Activated naive CD4-positive, alpha-beta T cell treated with anti-CD3 and anti-CD28 coated beads, Interleukin-2, amount 50 U/mL, for 72 hours (primary cell): ENCODE measurements at regions not wholly inside any gene's neighbourhood (a gene's known extent, or its start where the extent isn't known, plus 50 kb on each side); places are given as distances from the start of the nearest gene placed in this dataset.

Experiments used
- ATAC-seq, 2 donors: fragments of 150-1000 bp; cut with Tn5 transposase; 2 replicates each; pipeline ENCODE4 v1.10.0; 2021; ENCODE audit warnings: mild to moderate bottlenecking in 2 of 2, moderate library complexity in 2 of 2
- DNase-seq, 2 donors: peaks; one replicate each; pipeline ENCODE4 v3.0.0; 2021 to 2022; ENCODE audit warnings: low spot score in 2 of 2
- H3K27ac Mint-ChIP-seq, 2 donors: one replicate each; pipeline ENCODE4 v1.8.0; 2022; ENCODE audit warnings: mild to moderate bottlenecking in 2 of 2, mixed read lengths in 2 of 2
- H3K36me3 Mint-ChIP-seq, 2 donors: one replicate each; pipeline ENCODE4 v1.8.0; 2022; ENCODE audit warnings: mixed read lengths in 2 of 2
- H3K9me3 Mint-ChIP-seq, 2 donors: one replicate each; pipeline ENCODE4 v1.8.0; 2022; ENCODE audit warnings: mixed read lengths in 2 of 2

- no peak overlapping the region for H3K27ac Mint-ChIP-seq
- ATAC-seq = no peak
Observed at GRCh38 chr5:121158451-121158850, 693.2 kb upstream of the FTMT start.

GRCh38 chr5:121160591-121160990 lies 691.1 kb upstream of the FTMT start:
- peaks cover 6 to 10% of the 10 kb centered on the region in 2 donors for H3K9me3 Mint-ChIP-seq
- DNase-seq = no peak
- ATAC-seq = no peak
- no peaks in the 10 kb centered on the region for H3K36me3 Mint-ChIP-seq
- no peak overlapping the region for H3K27ac Mint-ChIP-seq

More at GRCh38 chr5:121158451-121158850, 693.2 kb upstream of the FTMT start:
- Mint-ChIP-seq H3K36me3 (no peaks in the 10 kb centered on the region), H3K9me3 (peaks cover 6 to 10% of the 10 kb centered on the region in 2 donors)
- no peak for DNase-seq

GRCh38 chr5:121164632-121165031 lies 687.0 kb upstream of the FTMT start:
- no peak for ATAC-seq
- H3K27ac Mint-ChIP-seq = no peak overlapping the region
- no peaks in the 10 kb centered on the region for H3K36me3 Mint-ChIP-seq
- no peak for DNase-seq
- peaks cover 0 to 2% of the 10 kb centered on the region in 2 donors for H3K9me3 Mint-ChIP-seq

GRCh38 chr5:121171361-121171760 lies 680.3 kb upstream of the FTMT start:
- no peak overlapping the region for H3K27ac Mint-ChIP-seq
- ATAC-seq = no peak
- H3K9me3 Mint-ChIP-seq = no peaks in the 10 kb centered on the region
- H3K36me3 Mint-ChIP-seq = no peaks in the 10 kb centered on the region
- DNase-seq = no peak

- Mint-ChIP-seq H3K27ac (no peak overlapping the region), H3K9me3 (no peaks in the 10 kb centered on the region), H3K36me3 (no peaks in the 10 kb centered on the region)
- ATAC-seq (no peak), DNase-seq (no peak)
Observed at GRCh38 chr5:121171834-121172233, 679.8 kb upstream of the FTMT start.

- H3K36me3 Mint-ChIP-seq = no peaks in the 10 kb centered on the region
- ATAC-seq = no peak
- no peak overlapping the region for H3K27ac Mint-ChIP-seq
- H3K9me3 Mint-ChIP-seq = no peaks in the 10 kb centered on the region
- no peak for DNase-seq
Observed at GRCh38 chr5:121174351-121174750, 677.3 kb upstream of the FTMT start.

- H3K36me3 Mint-ChIP-seq = no peaks in the 10 kb centered on the region
- H3K27ac Mint-ChIP-seq = no peak overlapping the region
- no peak for DNase-seq
- H3K9me3 Mint-ChIP-seq = no peaks in the 10 kb centered on the region
- ATAC-seq = no peak
Observed at GRCh38 chr5:121175986-121176385, 675.7 kb upstream of the FTMT start.

GRCh38 chr5:121182788-121183490 lies 668.7 kb upstream of the FTMT start:
- ATAC-seq = no peak
- DNase-seq = no peak
- no peaks in the 10 kb centered on the region for H3K36me3 Mint-ChIP-seq
- peaks cover 3 to 7% of the 10 kb centered on the region in 2 donors for H3K9me3 Mint-ChIP-seq
- no peak overlapping the region for H3K27ac Mint-ChIP-seq

GRCh38 chr5:121188849-121189248 lies 662.8 kb upstream of the FTMT start:
- H3K9me3 Mint-ChIP-seq = peaks cover 8 to 9% of the 10 kb centered on the region in 2 donors
- no peaks in the 10 kb centered on the region for H3K36me3 Mint-ChIP-seq
- H3K27ac Mint-ChIP-seq = no peak overlapping the region
- no peak for ATAC-seq
- DNase-seq = no peak

GRCh38 chr5:121189342-121190305 lies 662.1 kb upstream of the FTMT start:
- no peak overlapping the region for H3K27ac Mint-ChIP-seq
- no peaks in the 10 kb centered on the region for H3K36me3 Mint-ChIP-seq
- peaks cover 8 to 9% of the 10 kb centered on the region in 2 donors for H3K9me3 Mint-ChIP-seq
- ATAC-seq (no peak), DNase-seq (no peak)

- DNase-seq = no peak
- peaks cover 5 to 6% of the 10 kb centered on the region in 2 donors for H3K9me3 Mint-ChIP-seq
- no peak overlapping the region for H3K27ac Mint-ChIP-seq
- ATAC-seq = no peak
- H3K36me3 Mint-ChIP-seq = no peaks in the 10 kb centered on the region
Observed at GRCh38 chr5:121199216-121199999, 652.3 kb upstream of the FTMT start.

GRCh38 chr5:121218086-121218485 lies 633.6 kb upstream of the FTMT start:
- peaks cover 0 to 10% of the 10 kb centered on the region in 2 donors for H3K9me3 Mint-ChIP-seq
- H3K36me3 Mint-ChIP-seq = peaks cover 0 to 5% of the 10 kb centered on the region in 2 donors
- no peak for ATAC-seq
- no peak for DNase-seq
- H3K27ac Mint-ChIP-seq = no peak overlapping the region

GRCh38 chr5:121221483-121221882 lies 630.2 kb upstream of the FTMT start:
- ATAC-seq = no peak
- no peak for DNase-seq
- Mint-ChIP-seq H3K9me3 (peaks cover 7 to 20% of the 10 kb centered on the region in 2 donors), H3K36me3 (peaks cover 0 to 9% of the 10 kb centered on the region in 2 donors), H3K27ac (no peak overlapping the region)

- H3K9me3 Mint-ChIP-seq = peaks cover 24 to 39% of the 10 kb centered on the region in 2 donors
- H3K27ac Mint-ChIP-seq = no peak overlapping the region
- peaks cover 0 to 5% of the 10 kb centered on the region in 2 donors for H3K36me3 Mint-ChIP-seq
- DNase-seq (no peak), ATAC-seq (no peak)
Observed at GRCh38 chr5:121226765-121227164, 624.9 kb upstream of the FTMT start.

- H3K9me3 Mint-ChIP-seq = peaks cover 4 to 8% of the 10 kb centered on the region in 2 donors
- H3K36me3 Mint-ChIP-seq = peaks cover 0 to 5% of the 10 kb centered on the region in 2 donors
- no peak for ATAC-seq
Observed at GRCh38 chr5:121239951-121240350, 611.7 kb upstream of the FTMT start.

GRCh38 chr5:121246971-121247370 lies 604.7 kb upstream of the FTMT start:
- peaks cover 0 to 7% of the 10 kb centered on the region in 2 donors for H3K9me3 Mint-ChIP-seq
- no peak overlapping the region for H3K27ac Mint-ChIP-seq
- no peak for DNase-seq
- H3K36me3 Mint-ChIP-seq = no peaks in the 10 kb centered on the region
- no peak for ATAC-seq

More at GRCh38 chr5:121239951-121240350, 611.7 kb upstream of the FTMT start:
- no peak overlapping the region for H3K27ac Mint-ChIP-seq
- no peak for DNase-seq

GRCh38 chr5:121251954-121252353 lies 599.7 kb upstream of the FTMT start:
- DNase-seq = no peak
- Mint-ChIP-seq H3K9me3 (peaks cover 9 to 10% of the 10 kb centered on the region in 2 donors), H3K36me3 (no peaks in the 10 kb centered on the region), H3K27ac (no peak overlapping the region)
- ATAC-seq = no peak
